GM12873 (cell line): ENCODE measurements at regions not wholly inside any gene's neighbourhood (a gene's known extent, or its start where the extent isn't known, plus 50 kb on each side); places are given as distances from the start of the nearest gene placed in this dataset.

Experiments used
- TF ChIP-seq, protein P1 (sequence below): IDR thresholded peaks from 2 replicates; pipeline ENCODE4 v1.5.1; 2012; ENCODE audit warnings: low read depth, mild to moderate bottlenecking, moderate library complexity, low read length, control low read depth; ENCODE audit not compliant: insufficient read depth; ENCODE audit errors: missing control alignments

DNA sequence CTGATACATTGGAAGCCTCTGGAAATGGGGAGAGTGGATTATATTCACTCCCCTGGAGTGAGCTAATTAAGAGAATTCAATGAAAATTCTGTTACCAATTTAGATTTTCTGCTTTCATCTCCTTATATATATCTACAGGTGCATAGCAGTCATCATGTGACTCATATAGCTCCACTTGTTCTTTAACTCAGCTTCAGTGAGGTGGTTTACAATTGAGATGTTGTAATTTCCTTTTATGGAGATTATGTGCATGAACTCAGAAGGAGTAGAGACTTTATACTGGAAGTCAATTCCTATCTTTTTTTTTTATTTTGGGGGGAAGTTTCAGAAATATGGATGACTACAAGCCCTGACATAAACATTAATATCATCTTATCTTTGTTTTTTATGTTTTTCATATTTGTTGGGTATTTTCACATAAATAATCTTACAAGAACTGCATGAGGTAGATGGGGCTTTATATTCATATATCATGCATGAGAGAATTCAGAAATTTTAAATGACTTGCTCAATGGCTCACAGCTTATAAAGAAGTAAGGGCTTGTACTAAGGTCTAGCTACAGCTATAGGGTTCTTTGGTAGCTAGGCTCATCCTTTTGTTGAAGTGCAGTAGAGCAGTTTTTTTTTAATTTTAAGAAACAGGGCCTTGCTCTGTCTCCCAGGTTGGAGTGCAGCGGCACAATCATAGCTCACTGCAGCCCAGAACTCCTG lies 92.3 kb upstream of the SCAF11 start:
- TF ChIP-seq, protein P1, sequence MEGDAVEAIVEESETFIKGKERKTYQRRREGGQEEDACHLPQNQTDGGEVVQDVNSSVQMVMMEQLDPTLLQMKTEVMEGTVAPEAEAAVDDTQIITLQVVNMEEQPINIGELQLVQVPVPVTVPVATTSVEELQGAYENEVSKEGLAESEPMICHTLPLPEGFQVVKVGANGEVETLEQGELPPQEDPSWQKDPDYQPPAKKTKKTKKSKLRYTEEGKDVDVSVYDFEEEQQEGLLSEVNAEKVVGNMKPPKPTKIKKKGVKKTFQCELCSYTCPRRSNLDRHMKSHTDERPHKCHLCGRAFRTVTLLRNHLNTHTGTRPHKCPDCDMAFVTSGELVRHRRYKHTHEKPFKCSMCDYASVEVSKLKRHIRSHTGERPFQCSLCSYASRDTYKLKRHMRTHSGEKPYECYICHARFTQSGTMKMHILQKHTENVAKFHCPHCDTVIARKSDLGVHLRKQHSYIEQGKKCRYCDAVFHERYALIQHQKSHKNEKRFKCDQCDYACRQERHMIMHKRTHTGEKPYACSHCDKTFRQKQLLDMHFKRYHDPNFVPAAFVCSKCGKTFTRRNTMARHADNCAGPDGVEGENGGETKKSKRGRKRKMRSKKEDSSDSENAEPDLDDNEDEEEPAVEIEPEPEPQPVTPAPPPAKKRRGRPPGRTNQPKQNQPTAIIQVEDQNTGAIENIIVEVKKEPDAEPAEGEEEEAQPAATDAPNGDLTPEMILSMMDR = no peak

DNA sequence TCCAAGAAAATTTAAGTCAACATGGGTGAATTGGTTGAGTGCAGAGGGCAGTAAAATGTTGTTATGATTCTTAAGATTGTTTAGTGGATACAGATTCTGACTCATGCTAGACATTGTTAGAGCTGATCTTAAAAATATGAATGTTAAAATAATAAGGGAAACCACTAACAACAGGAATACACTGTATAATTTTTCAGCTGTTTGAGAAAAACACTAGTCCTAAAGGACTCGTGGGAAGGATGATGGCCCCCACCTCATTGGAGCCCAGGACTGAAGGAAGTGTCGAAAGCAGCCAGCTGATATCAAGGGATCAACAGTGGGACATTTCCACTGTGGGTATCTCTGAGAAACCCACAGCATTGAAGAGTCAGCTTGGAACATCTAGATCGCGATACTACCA lies 82.9 kb upstream of the SCAF11 start:
- TF ChIP-seq, protein P1 = no peak

DNA sequence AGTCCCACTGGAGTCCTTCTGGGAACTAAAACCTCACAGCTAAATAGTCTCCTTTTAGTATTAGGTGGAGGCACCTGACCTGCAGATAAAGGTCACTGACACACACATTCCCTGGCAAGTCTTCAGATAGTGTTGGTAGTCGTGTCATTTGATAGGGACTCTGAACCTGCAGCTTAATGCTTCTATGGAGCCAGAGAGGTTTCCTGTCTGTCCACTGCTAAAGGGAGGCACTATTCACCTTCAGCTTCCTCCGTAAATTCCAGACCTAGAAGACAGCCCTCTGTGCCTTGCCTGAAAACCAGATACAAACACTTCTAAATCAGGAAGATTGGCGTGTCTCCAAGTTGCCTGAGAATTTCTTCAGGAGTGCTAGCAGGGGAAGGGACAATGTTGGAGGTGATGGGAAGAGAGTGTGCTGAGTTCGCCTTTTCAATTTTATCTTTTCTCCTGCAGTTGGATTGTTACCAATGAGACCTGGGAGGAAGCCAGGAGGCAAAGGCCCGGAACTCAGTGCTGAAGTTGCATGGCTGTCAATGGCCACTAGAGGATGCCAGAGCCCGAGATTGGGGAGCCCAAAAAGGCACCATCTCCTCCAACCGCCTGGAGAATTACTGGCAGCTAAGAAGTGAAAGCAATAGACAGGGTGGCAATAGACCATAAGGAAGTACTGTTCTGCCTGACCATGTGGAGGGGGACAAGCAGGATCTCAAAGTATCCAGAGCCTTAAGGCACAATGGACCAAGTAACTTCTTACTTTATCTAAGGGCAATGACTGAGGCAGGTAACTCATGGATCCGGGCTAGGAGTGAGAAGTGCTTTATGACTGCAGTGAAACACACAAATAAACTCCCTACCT lies 81.6 kb upstream of the SCAF11 start:
- TF ChIP-seq, protein P1 = peak; percentile 100

DNA sequence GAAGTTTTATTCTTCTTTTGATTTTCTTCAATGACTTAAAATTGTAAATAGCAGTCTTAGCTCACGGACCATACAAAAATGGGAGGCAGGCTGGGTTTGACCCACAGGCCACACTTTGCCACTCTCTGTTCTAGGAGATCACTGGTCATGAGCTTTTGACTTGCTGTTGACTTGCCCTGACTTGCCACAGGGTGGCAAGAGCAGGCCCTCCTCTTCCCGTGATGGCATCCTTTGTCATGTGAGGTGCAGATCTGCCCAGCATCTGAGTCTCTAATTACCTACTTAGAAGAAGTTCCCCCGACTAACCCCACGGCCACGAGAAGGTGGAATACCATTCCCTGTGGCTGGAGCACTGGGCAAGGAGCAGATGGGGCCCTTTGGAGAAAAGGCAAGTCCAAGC lies 81.0 kb upstream of the SCAF11 start:
- TF ChIP-seq, protein P1 = peak; percentile 24

DNA sequence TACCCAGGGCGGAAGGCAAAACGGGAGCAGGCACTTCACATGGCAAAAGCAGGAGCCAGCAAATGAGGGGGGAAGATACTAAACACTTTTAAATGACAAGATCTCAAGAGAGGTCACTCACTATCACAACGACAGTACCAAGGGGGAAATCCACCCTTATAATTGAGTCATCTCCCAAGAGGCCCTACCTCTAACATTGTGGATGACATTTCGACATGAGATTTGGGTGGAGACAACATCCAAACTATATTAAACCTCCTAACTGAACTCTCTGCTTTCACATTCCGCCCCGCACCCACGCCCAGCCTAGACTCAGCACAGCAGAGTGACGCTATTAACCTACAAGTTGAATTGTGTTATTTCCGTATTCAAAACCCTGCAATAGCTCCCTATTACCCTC lies 76.7 kb upstream of the SCAF11 start:
- TF ChIP-seq, protein P1 = no peak

DNA sequence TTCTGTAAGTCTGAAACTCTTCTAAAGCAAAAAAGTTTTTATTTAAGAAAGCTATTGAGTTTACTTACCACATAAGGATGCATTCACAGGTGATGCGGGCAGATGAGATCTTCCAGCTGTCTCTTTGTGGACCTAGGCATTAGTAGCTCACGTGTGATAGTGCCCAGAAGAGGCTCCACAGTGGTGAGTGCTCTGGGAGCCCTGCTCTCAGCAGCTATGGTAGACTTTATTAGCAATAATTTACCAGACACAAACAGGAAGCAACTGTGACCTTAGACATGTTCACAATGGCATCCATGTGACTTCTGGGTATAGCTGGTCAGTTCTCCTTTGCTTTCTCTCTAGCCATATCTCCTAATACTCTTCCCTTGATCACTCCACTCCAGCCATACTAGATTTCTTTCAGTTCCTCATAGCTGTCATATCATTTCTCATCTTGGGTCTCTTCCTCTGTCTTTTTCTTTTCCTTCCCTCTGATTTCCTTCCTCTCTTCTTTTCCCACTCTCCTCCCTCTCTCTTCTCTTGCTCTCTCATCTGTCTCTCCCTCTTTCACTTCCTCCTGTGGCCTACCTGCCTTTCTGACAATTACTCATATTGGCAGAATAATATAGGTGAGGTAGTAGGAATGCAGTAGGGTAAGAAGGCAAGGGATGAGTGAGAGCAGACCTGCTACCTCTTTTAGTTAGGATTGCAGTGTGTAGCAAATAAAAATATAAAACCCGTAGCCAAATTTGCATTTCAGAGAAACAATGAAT lies 75.2 kb upstream of the SCAF11 start:
- TF ChIP-seq, protein P1 = no peak

DNA sequence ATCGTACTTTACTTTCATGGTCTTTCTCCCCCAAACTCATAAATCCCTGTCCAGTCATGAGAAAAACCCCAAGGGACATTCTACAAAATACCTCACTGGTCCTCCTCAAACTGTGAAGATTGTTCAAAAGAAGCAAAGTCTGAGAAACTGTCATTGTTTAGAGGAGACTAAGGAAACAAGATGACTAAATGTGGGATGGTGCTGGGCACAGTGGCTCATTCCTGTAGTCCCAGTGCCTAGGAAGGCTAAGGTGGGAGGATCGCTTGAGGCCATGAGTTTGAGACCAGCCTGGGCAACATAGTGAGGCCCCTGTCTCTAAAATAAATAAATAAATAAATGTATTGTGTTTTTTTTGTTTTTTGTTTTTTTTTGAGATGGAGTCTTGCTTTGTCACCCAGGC lies 74.2 kb upstream of the SCAF11 start:
- TF ChIP-seq, protein P1 = no peak
